ENCODE measurements at regions not wholly inside any gene's neighbourhood (a gene's known extent, or its start where the extent isn't known, plus 50 kb on each side); places are given as distances from the start of the nearest gene placed in this dataset.
"Not testable (repeated sequence)": the region's sequence is repeated elsewhere in the genome, so short reads cannot be mapped to it uniquely, and the experiment has no call there.

DNA sequence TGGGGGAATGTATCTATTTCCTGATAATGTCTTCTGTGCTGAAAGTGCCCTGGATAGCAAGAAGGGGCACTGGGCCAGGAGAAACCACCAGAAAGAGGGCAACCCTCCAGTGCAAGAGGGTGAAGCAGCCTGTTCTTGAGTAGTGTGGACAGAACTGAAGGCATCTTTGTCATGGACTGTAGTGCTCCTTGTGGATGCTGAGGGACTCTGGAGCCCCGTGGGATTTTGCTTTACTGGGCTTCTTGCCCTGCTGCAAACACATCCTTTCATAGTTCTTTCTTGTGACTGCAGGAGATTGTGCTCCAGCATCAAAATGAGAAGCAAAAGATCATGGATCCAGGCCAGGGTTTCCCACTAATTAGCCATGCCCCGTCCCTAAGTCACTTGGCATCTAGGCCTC is 300.6 kb downstream of the ZNF326 start:
- TF ChIP-seq, protein P1, sequence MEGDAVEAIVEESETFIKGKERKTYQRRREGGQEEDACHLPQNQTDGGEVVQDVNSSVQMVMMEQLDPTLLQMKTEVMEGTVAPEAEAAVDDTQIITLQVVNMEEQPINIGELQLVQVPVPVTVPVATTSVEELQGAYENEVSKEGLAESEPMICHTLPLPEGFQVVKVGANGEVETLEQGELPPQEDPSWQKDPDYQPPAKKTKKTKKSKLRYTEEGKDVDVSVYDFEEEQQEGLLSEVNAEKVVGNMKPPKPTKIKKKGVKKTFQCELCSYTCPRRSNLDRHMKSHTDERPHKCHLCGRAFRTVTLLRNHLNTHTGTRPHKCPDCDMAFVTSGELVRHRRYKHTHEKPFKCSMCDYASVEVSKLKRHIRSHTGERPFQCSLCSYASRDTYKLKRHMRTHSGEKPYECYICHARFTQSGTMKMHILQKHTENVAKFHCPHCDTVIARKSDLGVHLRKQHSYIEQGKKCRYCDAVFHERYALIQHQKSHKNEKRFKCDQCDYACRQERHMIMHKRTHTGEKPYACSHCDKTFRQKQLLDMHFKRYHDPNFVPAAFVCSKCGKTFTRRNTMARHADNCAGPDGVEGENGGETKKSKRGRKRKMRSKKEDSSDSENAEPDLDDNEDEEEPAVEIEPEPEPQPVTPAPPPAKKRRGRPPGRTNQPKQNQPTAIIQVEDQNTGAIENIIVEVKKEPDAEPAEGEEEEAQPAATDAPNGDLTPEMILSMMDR (IDR thresholded peaks at IDR 0.05; ENCODE audit: low read depth, low read length, missing control alignments) = no peak
- H3K4me3 ChIP-seq (replicated peaks; ENCODE audit: low read depth, low read length) = no peak overlapping the region
- DNase-seq (ENCODE audit: extremely low read depth, low read depth) = no peak

DNA sequence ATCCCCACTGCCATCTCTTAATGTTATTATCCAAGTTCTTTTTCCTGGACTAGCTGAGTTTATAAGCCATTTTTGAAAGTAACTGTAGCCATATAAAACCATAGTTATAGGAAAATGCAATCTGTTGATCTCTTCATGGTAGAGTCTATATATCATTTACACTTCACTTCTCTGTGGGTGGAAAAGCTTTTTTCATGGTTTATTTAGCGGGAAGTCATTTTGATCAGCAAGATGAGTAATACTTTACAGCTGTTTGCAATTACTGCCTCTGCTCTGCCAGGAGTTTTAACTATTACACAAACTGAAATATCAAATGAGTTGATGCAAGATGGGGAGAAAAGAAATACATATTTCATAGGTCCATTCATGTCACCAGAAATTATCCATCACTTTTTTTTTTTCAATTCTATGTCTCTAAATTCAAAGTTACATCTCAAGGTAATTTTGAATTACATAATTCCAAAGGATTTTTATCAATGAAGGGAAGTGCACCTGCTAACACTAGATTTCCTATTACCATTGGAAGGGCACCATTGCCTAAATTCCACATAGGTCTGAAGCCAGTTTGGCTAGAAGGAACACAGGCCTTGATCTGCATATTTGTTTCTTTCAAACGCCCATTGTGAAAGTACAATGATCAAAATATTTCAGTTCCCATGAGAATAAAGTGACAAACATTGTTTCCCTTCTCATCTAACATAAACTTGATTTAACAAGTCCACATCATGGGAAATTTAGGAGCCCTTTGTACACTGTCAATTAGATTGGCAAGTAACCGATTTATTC is 296.7 kb downstream of the ZNF326 start:
- TF ChIP-seq, protein P1 (IDR thresholded peaks at IDR 0.05; ENCODE audit: low read depth, low read length, missing control alignments) = no peak
- no peak overlapping the region for H3K4me3 ChIP-seq (replicated peaks; ENCODE audit: low read depth, low read length)
- no peak for DNase-seq (ENCODE audit: extremely low read depth, low read depth)

DNA sequence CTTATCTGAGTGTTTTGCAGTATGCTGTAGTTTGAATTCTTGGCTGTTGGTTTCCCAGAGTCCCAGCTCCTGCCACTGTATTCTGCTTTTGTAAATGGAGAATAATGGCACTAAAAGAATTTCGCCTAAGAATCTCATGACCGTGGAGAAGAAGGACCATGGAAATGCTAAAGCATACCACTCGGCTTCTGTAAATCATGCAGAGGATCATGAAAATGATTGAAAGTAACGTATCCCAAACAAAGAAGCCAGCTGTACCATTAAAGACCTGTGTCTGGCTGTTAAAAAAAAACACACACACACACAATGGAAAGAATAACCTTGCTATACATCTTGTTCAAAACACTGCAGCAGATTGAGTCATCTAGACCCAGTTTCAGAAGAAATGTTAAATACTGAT is 287.9 kb downstream of the ZNF326 start:
- H3K4me3 ChIP-seq (replicated peaks; ENCODE audit: low read depth, low read length) = no peak overlapping the region
- TF ChIP-seq, protein P1 (IDR thresholded peaks at IDR 0.05; ENCODE audit: low read depth, low read length, missing control alignments) = no peak
- no peak for DNase-seq (ENCODE audit: extremely low read depth, low read depth)

DNA sequence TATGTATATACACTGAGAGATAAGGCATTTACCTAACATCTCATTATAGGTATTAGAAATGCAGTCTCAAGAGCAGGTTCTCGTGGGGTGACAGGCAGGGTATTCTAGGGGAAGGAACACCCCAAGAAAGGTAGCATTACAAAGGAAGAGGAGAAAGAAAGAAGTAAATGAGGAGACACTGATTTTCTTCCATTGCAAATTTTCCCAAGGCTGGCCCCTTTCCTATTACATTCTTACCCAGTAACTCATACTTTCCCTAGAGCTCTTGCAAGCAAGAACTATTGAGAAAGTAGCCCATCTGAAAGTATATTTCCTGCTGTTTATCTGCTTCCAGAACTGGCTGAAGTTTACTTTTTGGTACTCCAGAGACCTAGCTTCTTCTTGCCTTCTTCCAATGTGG is 287.0 kb downstream of the ZNF326 start:
- H3K4me3 ChIP-seq (replicated peaks; ENCODE audit: low read depth, low read length); DNase-seq (ENCODE audit: extremely low read depth, low read depth): not testable (repeated sequence)

DNA sequence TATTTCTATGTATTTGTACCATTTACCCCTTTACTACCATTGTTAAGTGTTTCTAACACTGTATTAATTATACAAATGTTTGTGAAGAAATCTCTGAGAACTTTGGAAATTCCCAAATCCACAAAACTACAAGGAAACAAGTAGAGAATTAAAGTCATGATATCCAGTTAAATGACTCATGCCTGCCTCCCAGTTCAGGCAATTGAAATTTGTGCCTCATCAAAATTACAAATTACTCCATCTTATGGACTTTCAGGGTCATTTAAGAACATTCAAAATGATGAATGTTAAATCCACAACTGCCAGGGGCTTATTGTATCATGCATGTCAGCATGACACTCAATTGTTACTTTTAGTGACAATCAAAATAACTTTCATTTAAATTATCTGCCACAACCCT is 282.4 kb downstream of the ZNF326 start:
- H3K4me3 ChIP-seq (replicated peaks; ENCODE audit: low read depth, low read length) = no peak overlapping the region
- TF ChIP-seq, protein P1 (IDR thresholded peaks at IDR 0.05; ENCODE audit: low read depth, low read length, missing control alignments) = no peak
- no peak for DNase-seq (ENCODE audit: extremely low read depth, low read depth)

DNA sequence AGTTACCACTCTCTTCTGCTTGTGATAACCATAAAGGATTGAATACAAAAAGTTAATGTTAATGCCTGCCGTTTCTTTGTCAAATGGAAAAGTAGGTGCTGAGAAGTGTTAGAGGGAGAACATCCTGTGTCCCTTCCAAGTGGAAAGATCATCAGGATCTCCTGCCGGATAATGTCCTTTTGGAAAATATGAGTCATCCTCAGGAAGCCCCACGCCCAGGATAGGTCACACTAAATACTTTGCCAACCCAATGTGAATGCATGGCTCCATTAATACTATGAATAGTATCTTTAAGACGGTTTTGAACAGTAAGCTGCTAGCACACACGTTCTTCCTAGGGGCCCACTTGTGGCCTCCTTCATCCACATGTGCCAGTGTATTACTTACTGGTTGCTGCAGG is 279.5 kb downstream of the ZNF326 start:
- no peak for DNase-seq (ENCODE audit: extremely low read depth, low read depth)
- TF ChIP-seq, protein P1 (IDR thresholded peaks at IDR 0.05; ENCODE audit: low read depth, low read length, missing control alignments) = no peak
- H3K4me3 ChIP-seq (replicated peaks; ENCODE audit: low read depth, low read length) = no peak overlapping the region

DNA sequence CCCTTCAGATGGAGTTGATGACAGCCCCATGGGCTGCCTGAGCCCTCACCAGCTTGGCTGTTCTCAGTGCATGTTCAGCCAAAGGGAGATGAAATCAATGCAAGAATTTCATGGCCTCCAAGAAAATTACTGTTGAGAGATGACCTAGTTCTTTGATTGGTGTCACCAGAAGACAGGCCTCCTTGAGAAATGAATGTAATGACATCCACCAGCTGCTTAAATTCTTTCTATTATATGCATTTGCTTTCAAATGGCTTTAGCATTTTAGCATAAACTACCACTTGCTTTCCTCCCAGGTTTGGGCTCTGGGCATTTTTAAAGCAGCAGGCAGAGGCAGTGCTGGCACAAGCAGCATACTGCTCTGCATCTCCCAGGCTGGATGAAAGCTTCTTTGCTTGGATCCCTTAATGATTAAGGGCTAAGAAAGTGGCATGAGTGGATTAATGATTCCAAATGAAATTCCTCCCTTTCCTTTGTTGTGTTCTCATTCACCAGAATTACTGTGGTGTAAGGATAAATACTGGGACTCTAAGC is 278.4 kb downstream of the ZNF326 start:
- DNase-seq (ENCODE audit: extremely low read depth, low read depth) = no peak
- TF ChIP-seq, protein P1 (IDR thresholded peaks at IDR 0.05; ENCODE audit: low read depth, low read length, missing control alignments) = no peak
- no peak overlapping the region for H3K4me3 ChIP-seq (replicated peaks; ENCODE audit: low read depth, low read length)

Data from HFF-Myc (cell line).